SK-N-SH (cell line): ENCODE measurements at regions not wholly inside any gene's neighbourhood (a gene's known extent, or its start where the extent isn't known, plus 50 kb on each side); places are given as distances from the start of the nearest gene placed in this dataset.
A peak's percentile ranks its signal among the peaks of the same experiment; 100 is the strongest.

Source experiments
- CTCF ChIA-PET: fragments of 300-600, 350-600 bp; formaldehyde crosslinking; extraction: SDS; loops from one replicate; lab custom pipeline; 2021; lab: Yijun Ruan, JAX
- POLR2A ChIA-PET: fragments of 350-600 bp; sonication (Branson Sonifier 250); formaldehyde crosslinking; extraction: SDS; loops from one replicate; lab custom pipeline; 2020; ENCODE audit warnings: antibody characterized with exemption, inconsistent platforms; lab: Yijun Ruan, JAX
- DNase-seq: peaks from one replicate; pipeline ENCODE4 v3.0.0; 2012
- H2AFZ ChIP-seq: fragments of 200-600 bp; sonication (generic); 2 replicates; pipeline ENCODE4 v1.8.1; 2016; ENCODE audit warnings: antibody characterized with exemption, mild to moderate bottlenecking, low read depth
- H3F3A ChIP-seq: fragments of 200-600 bp; sonication (generic); replicated peaks from 2 replicates; pipeline ENCODE3; 2016; ENCODE audit warnings: antibody characterized with exemption, mild to moderate bottlenecking; ENCODE audit not compliant: insufficient read depth
- H3K27ac ChIP-seq, 2 experiments: fragments of 200-500 bp in 1 of 2; fragments of 200-600 bp in 1 of 2; sonication (Bioruptor generic) in 1 of 2; sonication (generic), shearing (Covaris generic) in 1 of 2; 2 replicates each; pipeline versions ENCODE4 v1.5.1 to v1.6.1; 2014 to 2016; ENCODE audit warnings: low read depth in 2 of 2, inconsistent platforms in 1 of 2, low read length in 1 of 2, mild to moderate bottlenecking in 1 of 2, mixed read lengths in 1 of 2
- H3K27me3 ChIP-seq: fragments of 200-600 bp; sonication (generic), shearing (Covaris generic); 2 replicates; pipeline ENCODE4 v1.6.1; 2016; ENCODE audit warnings: mixed run types; ENCODE audit not compliant: insufficient read depth
- H3K36me3 ChIP-seq, 2 experiments: fragments of 200-500 bp in 1 of 2; fragments of 200-600 bp in 1 of 2; sonication (Bioruptor generic) in 1 of 2; sonication (generic) in 1 of 2; replicated peaks in 1 of 2; 2 replicates each; pipeline versions ENCODE3 to v1.5.1; 2014 to 2016; ENCODE audit warnings: low read length in 1 of 2, mild to moderate bottlenecking in 1 of 2; ENCODE audit not compliant: insufficient read depth in 2 of 2, control insufficient read depth in 1 of 2
- H3K4me1 ChIP-seq, 2 experiments: fragments of 200-500 bp in 1 of 2; fragments of 200-600 bp in 1 of 2; sonication (Bioruptor generic) in 1 of 2; sonication (generic), shearing (Covaris generic) in 1 of 2; 2 replicates each; pipeline versions ENCODE4 v1.5.1 to v1.6.1; 2014 to 2016; ENCODE audit warnings: low read depth in 1 of 2, low read length in 1 of 2, mixed run types in 1 of 2; ENCODE audit not compliant: insufficient read depth in 2 of 2, control insufficient read depth in 1 of 2
- H3K4me2 ChIP-seq: fragments of 200-600 bp; sonication (generic), shearing (Covaris generic); 2 replicates; pipeline ENCODE4 v1.6.1; 2017; ENCODE audit warnings: mixed run types
- H3K4me3 ChIP-seq, 2 experiments: fragments of 200-500 bp in 1 of 2; fragments of 200-600 bp in 1 of 2; sonication (Bioruptor generic) in 1 of 2; sonication (generic), shearing (Covaris generic) in 1 of 2; 2 replicates each; pipeline versions ENCODE4 v1.5.1 to v1.8.1; 2014 to 2016; ENCODE audit warnings: low read depth in 2 of 2, inconsistent platforms in 1 of 2, low read length in 1 of 2, mild to moderate bottlenecking in 1 of 2, mixed read lengths in 1 of 2, moderate library complexity in 1 of 2
- H3K79me2 ChIP-seq: fragments of 200-600 bp; sonication (generic); 2 replicates; pipeline ENCODE4 v1.8.1; 2017; ENCODE audit warnings: mild to moderate bottlenecking; ENCODE audit not compliant: insufficient read depth
- H3K9ac ChIP-seq: fragments of 200-600 bp; sonication (generic); 2 replicates; pipeline ENCODE4 v1.6.1; 2017; ENCODE audit warnings: mixed run types
- H3K9me2 ChIP-seq: fragments of 200-600 bp; sonication (generic); 2 replicates; pipeline ENCODE4 v1.6.1; 2017; ENCODE audit warnings: mixed run types
- H3K9me3 ChIP-seq: fragments of 200-600 bp; sonication (generic); 2 replicates; pipeline ENCODE4 v1.6.1; 2017; ENCODE audit warnings: mixed run types, mild to moderate bottlenecking, moderate library complexity
- H4K20me1 ChIP-seq: fragments of 200-600 bp; sonication (generic); 2 replicates; pipeline ENCODE4 v1.6.1; 2017; ENCODE audit warnings: mild to moderate bottlenecking, mixed run types; ENCODE audit not compliant: insufficient read depth
- CHD2 ChIP-seq: fragments of 150-350 bp; IDR thresholded peaks from 2 replicates; pipeline ENCODE4 v1.6.1; 2018; ENCODE audit warnings: low read length; ENCODE audit not compliant: partially characterized antibody
- ELF1 ChIP-seq: IDR thresholded peaks from 2 replicates; pipeline ENCODE4 v1.4.0; 2012
- EZH2phosphoT487 ChIP-seq: fragments of 200-600 bp; sonication (generic); IDR thresholded peaks from 2 replicates; pipeline ENCODE4 v1.6.1; 2017; ENCODE audit warnings: low read depth, mixed run types, mild to moderate bottlenecking, antibody characterized with exemption, moderate library complexity, borderline replicate concordance
- FOSL2 ChIP-seq: IDR thresholded peaks from 2 replicates; pipeline ENCODE4 v1.4.0; 2012; ENCODE audit warnings: low read depth, mild to moderate bottlenecking, moderate library complexity, borderline replicate concordance
- FOXJ3 ChIP-seq: sonication (generic); formaldehyde crosslinking; IDR thresholded peaks from 2 replicates; pipeline ENCODE4 v1.5.1; 2020; ENCODE audit warnings: mild to moderate bottlenecking, missing genetic modification reagents
- FOXM1 ChIP-seq: IDR thresholded peaks from 2 replicates; pipeline ENCODE4 v1.4.0; 2012; ENCODE audit warnings: low read depth, mild to moderate bottlenecking
- GABPA ChIP-seq: IDR thresholded peaks from 2 replicates; pipeline ENCODE4 v1.4.0; 2012; ENCODE audit warnings: low read depth, mild to moderate bottlenecking
- GATA2 ChIP-seq: sonication (generic); formaldehyde crosslinking; IDR thresholded peaks from 2 replicates; pipeline ENCODE4 v1.5.0; 2020; ENCODE audit warnings: mild to moderate bottlenecking, missing genetic modification reagents
- JUND ChIP-seq: IDR thresholded peaks from 2 replicates; pipeline ENCODE4 v1.4.0; 2012
- MXI1 ChIP-seq: IDR thresholded peaks from 2 replicates; pipeline ENCODE4 v1.6.1; 2012; ENCODE audit warnings: mild to moderate bottlenecking, low read depth, low read length, improper control_type of control experiment
- NFIC ChIP-seq: IDR thresholded peaks from 2 replicates; pipeline ENCODE4 v1.4.0; 2012; ENCODE audit warnings: borderline replicate concordance
- NRF1 ChIP-seq: IDR thresholded peaks from 2 replicates; pipeline ENCODE4 v1.6.1; 2012; ENCODE audit warnings: low read depth, mild to moderate bottlenecking, low read length
- POLR2AphosphoS5 ChIP-seq: IDR thresholded peaks from 2 replicates; pipeline ENCODE4 v1.6.1; 2012; ENCODE audit warnings: low read depth, low read length
- RCOR1 ChIP-seq: fragments of 150-350 bp; IDR thresholded peaks from 2 replicates; pipeline ENCODE4 v1.6.1; 2017; ENCODE audit warnings: antibody characterized with exemption, low read length
- RXRA ChIP-seq: IDR thresholded peaks from 2 replicates; pipeline ENCODE4 v1.4.0; 2012; ENCODE audit warnings: low read depth, mild to moderate bottlenecking, borderline replicate concordance
- TAF1 ChIP-seq: IDR thresholded peaks from 2 replicates; pipeline ENCODE4 v1.6.1; 2012; ENCODE audit warnings: low read depth, mild to moderate bottlenecking, low read length, moderate library complexity, borderline replicate concordance
- TEAD4 ChIP-seq: IDR thresholded peaks from 2 replicates; pipeline ENCODE4 v1.4.0; 2012; ENCODE audit warnings: mild to moderate bottlenecking, borderline replicate concordance; ENCODE audit not compliant: insufficient read depth
- YY1 ChIP-seq: IDR thresholded peaks from 2 replicates; pipeline ENCODE4 v1.4.0; 2012; ENCODE audit warnings: low read depth, mild to moderate bottlenecking
- WGBS: methylation state at CpG from one replicate; pipeline ENCODE4 v1.1.6; 2017; ENCODE audit warnings: low lambda C conversion rate; 5-methylcytosine and 5-hydroxymethylcytosine counted together
- TF ChIP-seq, protein P1 (sequence below): fragments of 150-350 bp; IDR thresholded peaks from 2 replicates; pipeline ENCODE4 v1.6.1; 2017; ENCODE audit warnings: antibody characterized with exemption, low read length, low read depth, borderline replicate concordance
- TF ChIP-seq, protein P2 (sequence below): IDR thresholded peaks from 2 replicates; pipeline ENCODE4 v1.6.1; 2012; ENCODE audit warnings: mild to moderate bottlenecking, low read depth, low read length, moderate library complexity
- TF ChIP-seq, protein P3 (sequence below): fragments of 200-600 bp; sonication (generic); IDR thresholded peaks from 2 replicates; pipeline ENCODE4 v1.6.1; 2017; ENCODE audit warnings: antibody characterized with exemption, mild to moderate bottlenecking, moderate library complexity
- TF ChIP-seq, protein P4 (sequence below): IDR thresholded peaks from 2 replicates; pipeline ENCODE4 v1.4.0; 2012; ENCODE audit warnings: low read depth, borderline replicate concordance
- TF ChIP-seq, protein P5 (sequence below): IDR thresholded peaks from 2 replicates; pipeline ENCODE4; 2012
- TF ChIP-seq, protein P6 (sequence below): fragments of 150-350 bp; IDR thresholded peaks from 2 replicates; pipeline ENCODE4 v1.6.1; 2016; ENCODE audit warnings: mild to moderate bottlenecking, low read depth, low read length

DNA sequence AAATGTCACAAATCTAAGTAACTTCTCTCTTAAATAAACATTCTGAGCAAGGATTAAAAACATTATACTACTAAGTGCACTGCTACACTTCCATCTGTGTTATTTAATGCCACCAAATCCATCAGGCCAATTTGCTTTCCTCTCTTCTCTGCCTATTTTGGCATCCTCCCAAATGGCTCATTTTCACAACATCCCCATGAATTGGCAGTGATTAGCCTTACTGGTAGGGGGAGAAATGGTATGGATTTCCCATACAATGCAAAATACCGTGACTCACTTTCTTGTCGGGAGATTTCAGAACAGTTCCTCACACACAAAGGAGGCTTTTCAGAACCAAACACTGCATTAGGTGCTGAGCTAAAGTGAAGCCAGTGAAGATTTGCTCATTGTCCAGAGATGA, 195.7 kb downstream of the MIS18A start:
- POLR2A ChIA-PET: no interaction called here
- 0% methylated on average over 2 of the region's 2 CpGs for WGBS
- CTCF ChIA-PET: interaction anchor here (2.2 kb wide), 1 partner anchor 217 kb away, joined by 8 read pairs; no protein-coding TSS in a partner anchor
- TF ChIP-seq FOSL2 (no peak), TAF1 (no peak), NFIC (0 out of 2 replicates have a peak, but pooled peaks have one; percentile 12), GABPA (no peak), ELF1 (no peak), CHD2 (no peak), GATA2 (CRISPR knock-in tag) (peak; percentile 17; the same call in 1 of the 2 replicates), TEAD4 (no peak), EZH2phosphoT487 (no peak), FOXM1 (no peak), POLR2AphosphoS5 (no peak), NRF1 (no peak), JUND (no peak), RXRA (no peak), YY1 (no peak), FOXJ3 (CRISPR knock-in tag) (no peak), RCOR1 (peak; percentile 55; the same call in 1 of the 2 replicates), MXI1 (no peak)
- TF ChIP-seq, protein P1, sequence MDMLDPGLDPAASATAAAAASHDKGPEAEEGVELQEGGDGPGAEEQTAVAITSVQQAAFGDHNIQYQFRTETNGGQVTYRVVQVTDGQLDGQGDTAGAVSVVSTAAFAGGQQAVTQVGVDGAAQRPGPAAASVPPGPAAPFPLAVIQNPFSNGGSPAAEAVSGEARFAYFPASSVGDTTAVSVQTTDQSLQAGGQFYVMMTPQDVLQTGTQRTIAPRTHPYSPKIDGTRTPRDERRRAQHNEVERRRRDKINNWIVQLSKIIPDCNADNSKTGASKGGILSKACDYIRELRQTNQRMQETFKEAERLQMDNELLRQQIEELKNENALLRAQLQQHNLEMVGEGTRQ: no peak
- TF ChIP-seq, protein P2, sequence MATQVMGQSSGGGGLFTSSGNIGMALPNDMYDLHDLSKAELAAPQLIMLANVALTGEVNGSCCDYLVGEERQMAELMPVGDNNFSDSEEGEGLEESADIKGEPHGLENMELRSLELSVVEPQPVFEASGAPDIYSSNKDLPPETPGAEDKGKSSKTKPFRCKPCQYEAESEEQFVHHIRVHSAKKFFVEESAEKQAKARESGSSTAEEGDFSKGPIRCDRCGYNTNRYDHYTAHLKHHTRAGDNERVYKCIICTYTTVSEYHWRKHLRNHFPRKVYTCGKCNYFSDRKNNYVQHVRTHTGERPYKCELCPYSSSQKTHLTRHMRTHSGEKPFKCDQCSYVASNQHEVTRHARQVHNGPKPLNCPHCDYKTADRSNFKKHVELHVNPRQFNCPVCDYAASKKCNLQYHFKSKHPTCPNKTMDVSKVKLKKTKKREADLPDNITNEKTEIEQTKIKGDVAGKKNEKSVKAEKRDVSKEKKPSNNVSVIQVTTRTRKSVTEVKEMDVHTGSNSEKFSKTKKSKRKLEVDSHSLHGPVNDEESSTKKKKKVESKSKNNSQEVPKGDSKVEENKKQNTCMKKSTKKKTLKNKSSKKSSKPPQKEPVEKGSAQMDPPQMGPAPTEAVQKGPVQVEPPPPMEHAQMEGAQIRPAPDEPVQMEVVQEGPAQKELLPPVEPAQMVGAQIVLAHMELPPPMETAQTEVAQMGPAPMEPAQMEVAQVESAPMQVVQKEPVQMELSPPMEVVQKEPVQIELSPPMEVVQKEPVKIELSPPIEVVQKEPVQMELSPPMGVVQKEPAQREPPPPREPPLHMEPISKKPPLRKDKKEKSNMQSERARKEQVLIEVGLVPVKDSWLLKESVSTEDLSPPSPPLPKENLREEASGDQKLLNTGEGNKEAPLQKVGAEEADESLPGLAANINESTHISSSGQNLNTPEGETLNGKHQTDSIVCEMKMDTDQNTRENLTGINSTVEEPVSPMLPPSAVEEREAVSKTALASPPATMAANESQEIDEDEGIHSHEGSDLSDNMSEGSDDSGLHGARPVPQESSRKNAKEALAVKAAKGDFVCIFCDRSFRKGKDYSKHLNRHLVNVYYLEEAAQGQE: no peak
- TF ChIP-seq, protein P3, sequence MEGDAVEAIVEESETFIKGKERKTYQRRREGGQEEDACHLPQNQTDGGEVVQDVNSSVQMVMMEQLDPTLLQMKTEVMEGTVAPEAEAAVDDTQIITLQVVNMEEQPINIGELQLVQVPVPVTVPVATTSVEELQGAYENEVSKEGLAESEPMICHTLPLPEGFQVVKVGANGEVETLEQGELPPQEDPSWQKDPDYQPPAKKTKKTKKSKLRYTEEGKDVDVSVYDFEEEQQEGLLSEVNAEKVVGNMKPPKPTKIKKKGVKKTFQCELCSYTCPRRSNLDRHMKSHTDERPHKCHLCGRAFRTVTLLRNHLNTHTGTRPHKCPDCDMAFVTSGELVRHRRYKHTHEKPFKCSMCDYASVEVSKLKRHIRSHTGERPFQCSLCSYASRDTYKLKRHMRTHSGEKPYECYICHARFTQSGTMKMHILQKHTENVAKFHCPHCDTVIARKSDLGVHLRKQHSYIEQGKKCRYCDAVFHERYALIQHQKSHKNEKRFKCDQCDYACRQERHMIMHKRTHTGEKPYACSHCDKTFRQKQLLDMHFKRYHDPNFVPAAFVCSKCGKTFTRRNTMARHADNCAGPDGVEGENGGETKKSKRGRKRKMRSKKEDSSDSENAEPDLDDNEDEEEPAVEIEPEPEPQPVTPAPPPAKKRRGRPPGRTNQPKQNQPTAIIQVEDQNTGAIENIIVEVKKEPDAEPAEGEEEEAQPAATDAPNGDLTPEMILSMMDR: no peak
- TF ChIP-seq, protein P4, sequence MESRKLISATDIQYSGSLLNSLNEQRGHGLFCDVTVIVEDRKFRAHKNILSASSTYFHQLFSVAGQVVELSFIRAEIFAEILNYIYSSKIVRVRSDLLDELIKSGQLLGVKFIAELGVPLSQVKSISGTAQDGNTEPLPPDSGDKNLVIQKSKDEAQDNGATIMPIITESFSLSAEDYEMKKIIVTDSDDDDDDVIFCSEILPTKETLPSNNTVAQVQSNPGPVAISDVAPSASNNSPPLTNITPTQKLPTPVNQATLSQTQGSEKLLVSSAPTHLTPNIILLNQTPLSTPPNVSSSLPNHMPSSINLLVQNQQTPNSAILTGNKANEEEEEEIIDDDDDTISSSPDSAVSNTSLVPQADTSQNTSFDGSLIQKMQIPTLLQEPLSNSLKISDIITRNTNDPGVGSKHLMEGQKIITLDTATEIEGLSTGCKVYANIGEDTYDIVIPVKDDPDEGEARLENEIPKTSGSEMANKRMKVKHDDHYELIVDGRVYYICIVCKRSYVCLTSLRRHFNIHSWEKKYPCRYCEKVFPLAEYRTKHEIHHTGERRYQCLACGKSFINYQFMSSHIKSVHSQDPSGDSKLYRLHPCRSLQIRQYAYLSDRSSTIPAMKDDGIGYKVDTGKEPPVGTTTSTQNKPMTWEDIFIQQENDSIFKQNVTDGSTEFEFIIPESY: no peak
- TF ChIP-seq, protein P5, sequence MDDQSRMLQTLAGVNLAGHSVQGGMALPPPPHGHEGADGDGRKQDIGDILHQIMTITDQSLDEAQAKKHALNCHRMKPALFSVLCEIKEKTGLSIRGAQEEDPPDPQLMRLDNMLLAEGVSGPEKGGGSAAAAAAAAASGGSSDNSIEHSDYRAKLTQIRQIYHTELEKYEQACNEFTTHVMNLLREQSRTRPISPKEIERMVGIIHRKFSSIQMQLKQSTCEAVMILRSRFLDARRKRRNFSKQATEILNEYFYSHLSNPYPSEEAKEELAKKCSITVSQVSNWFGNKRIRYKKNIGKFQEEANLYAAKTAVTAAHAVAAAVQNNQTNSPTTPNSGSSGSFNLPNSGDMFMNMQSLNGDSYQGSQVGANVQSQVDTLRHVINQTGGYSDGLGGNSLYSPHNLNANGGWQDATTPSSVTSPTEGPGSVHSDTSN: no peak
- TF ChIP-seq, protein P6, sequence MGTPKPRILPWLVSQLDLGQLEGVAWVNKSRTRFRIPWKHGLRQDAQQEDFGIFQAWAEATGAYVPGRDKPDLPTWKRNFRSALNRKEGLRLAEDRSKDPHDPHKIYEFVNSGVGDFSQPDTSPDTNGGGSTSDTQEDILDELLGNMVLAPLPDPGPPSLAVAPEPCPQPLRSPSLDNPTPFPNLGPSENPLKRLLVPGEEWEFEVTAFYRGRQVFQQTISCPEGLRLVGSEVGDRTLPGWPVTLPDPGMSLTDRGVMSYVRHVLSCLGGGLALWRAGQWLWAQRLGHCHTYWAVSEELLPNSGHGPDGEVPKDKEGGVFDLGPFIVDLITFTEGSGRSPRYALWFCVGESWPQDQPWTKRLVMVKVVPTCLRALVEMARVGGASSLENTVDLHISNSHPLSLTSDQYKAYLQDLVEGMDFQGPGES: no peak

More for the DNA sequence above, 195.7 kb downstream of the MIS18A start:
- no peaks in the 10 kb centered on the region for H3K79me2 ChIP-seq
- no peaks in the 10 kb centered on the region for H3F3A ChIP-seq
- no peaks in the 10 kb centered on the region for H3K27me3 ChIP-seq
- no peak overlapping the region for H3K4me3 ChIP-seq
- peak; percentile 67 for DNase-seq
- H3K36me3 ChIP-seq: no peaks in the 10 kb centered on the region
- no peaks in the 10 kb centered on the region for H3K9me3 ChIP-seq
- H3K4me1 ChIP-seq: peaks cover 0 to 17% of the 10 kb centered on the region in 2 experiments; a peak in 2 of 4 replicates
- no peaks in the 10 kb centered on the region for H3K9me2 ChIP-seq
- H2AFZ ChIP-seq: no peak overlapping the region
- H4K20me1 ChIP-seq: no peaks in the 10 kb centered on the region
- no peak overlapping the region for H3K9ac ChIP-seq
- H3K4me2 ChIP-seq: no peak overlapping the region
- H3K27ac ChIP-seq: peak overlapping the region in 1 of 2 experiments; percentile 74; a peak in 1 of 4 replicates
